HepG2 (cell line): ENCODE measurements at regions not wholly inside any gene's neighbourhood (a gene's known extent, or its start where the extent isn't known, plus 50 kb on each side); places are given as distances from the start of the nearest gene placed in this dataset.

ENCODE experiments used
- ATAC-seq: fragments of 200-7000 bp; cut with Tn5 transposase; 3 replicates; pipeline ENCODE4 v1.9.1; 2020; ENCODE audit warnings: mild to moderate bottlenecking, moderate library complexity
- BruUV-seq: library from RNA; stranded (reverse); fragments of 400-500 nt; replicated peaks from 2 replicates; lab custom pipeline; 2021; lab: Mats Ljungman, UMichigan
- CTCF ChIA-PET: fragments of 300-600 bp; formaldehyde crosslinking; extraction: SDS; loops from one replicate; lab custom pipeline; 2021; ENCODE audit warnings: low total read pairs, inconsistent platforms, low intra/inter-chr PET ratio; lab: Yijun Ruan, JAX
- POLR2A ChIA-PET: fragments of 350-600 bp; sonication (Branson Sonifier 250); formaldehyde crosslinking; loops from one replicate; lab custom pipeline; 2020; ENCODE audit warnings: antibody characterized with exemption, inconsistent platforms; lab: Yijun Ruan, JAX
- DNase-seq: peaks from one replicate; pipeline ENCODE4 v3.0.0-alpha.2; 2015; ENCODE audit warnings: low spot score
- FAIRE-seq: peaks from 3 replicates; lab custom pipeline; 2011; peaks lifted over from hg19 to GRCh38; lab: Jason Lieb, UNC
- H2AFZ ChIP-seq: one replicate; pipeline ENCODE4 v1.6.1; 2011; ENCODE audit warnings: low read length, inconsistent platforms
- H3K27ac ChIP-seq: fragments of 300-600 bp; 3 replicates; pipeline ENCODE4 v1.8.0; 2011; ENCODE audit warnings: mixed run types, mild to moderate bottlenecking, mixed read lengths, low read length, inconsistent platforms; ENCODE audit not compliant: insufficient read depth; ENCODE audit errors: extremely low read length
- H3K27me3 ChIP-seq, 2 experiments: fragments of 200-600 bp in 1 of 2; 2 replicates in 1 of 2; 3 replicates in 1 of 2; pipeline versions ENCODE4 v1.6.0 to v1.8.0; 2011; ENCODE audit warnings: low read length in 2 of 2, mild to moderate bottlenecking in 2 of 2, moderate library complexity in 2 of 2, inconsistent platforms in 1 of 2; ENCODE audit not compliant: insufficient read depth in 2 of 2, control insufficient read depth in 1 of 2
- H3K36me3 ChIP-seq, 2 experiments: fragments of 200-600 bp in 1 of 2; replicated peaks in 1 of 2; 2 replicates in 1 of 2; 3 replicates in 1 of 2; pipeline versions ENCODE4 v1.5.1 to v1.8.0; 2011; ENCODE audit warnings: low read length in 2 of 2, inconsistent platforms in 1 of 2; ENCODE audit not compliant: insufficient read depth in 2 of 2, control insufficient read depth in 1 of 2
- H3K4me1 ChIP-seq: 2 replicates; pipeline ENCODE4 v1.5.1; 2012; ENCODE audit warnings: low read length, inconsistent platforms; ENCODE audit not compliant: insufficient read depth
- H3K4me2 ChIP-seq: 2 replicates; pipeline ENCODE4 v1.6.0; 2011; ENCODE audit warnings: low read depth, low read length, inconsistent platforms
- H3K4me3 ChIP-seq, 3 experiments: fragments of 200-600 bp in 1 of 3; sonication (generic), shearing (Covaris generic) in 1 of 3; replicated peaks in 1 of 3; 2 replicates each; pipeline ENCODE4 v1.5.1; 2011 to 2016; ENCODE audit warnings: low read length in 3 of 3, inconsistent platforms in 2 of 3, low read depth in 2 of 3, mild to moderate bottlenecking in 2 of 3, control low read depth in 1 of 3, mixed read lengths in 1 of 3; ENCODE audit not compliant: insufficient read depth in 1 of 3
- H3K79me2 ChIP-seq: one replicate; pipeline ENCODE4 v1.6.1; 2011; ENCODE audit warnings: low read length, inconsistent platforms; ENCODE audit not compliant: insufficient read depth
- H3K9ac ChIP-seq: 2 replicates; pipeline ENCODE4 v1.6.0; 2011; ENCODE audit warnings: mild to moderate bottlenecking, low read depth, low read length, inconsistent platforms; ENCODE audit not compliant: insufficient read depth
- H3K9me3 ChIP-seq: 2 replicates; pipeline ENCODE4 v1.5.1; 2012; ENCODE audit warnings: mild to moderate bottlenecking, low read length
- H4K20me1 ChIP-seq: 2 replicates; pipeline ENCODE4 v1.6.0; 2011; ENCODE audit warnings: inconsistent platforms, mild to moderate bottlenecking, low read length, moderate library complexity; ENCODE audit not compliant: insufficient read depth
- DMTF1 ChIP-seq: sonication (generic); formaldehyde crosslinking; IDR thresholded peaks from 2 replicates; pipeline ENCODE4 v1.4.0; 2020; ENCODE audit warnings: mild to moderate bottlenecking, missing genetic modification reagents
- GATA4 ChIP-seq: sonication (generic); IDR thresholded peaks from 2 replicates; pipeline ENCODE4 v1.6.1; 2016; ENCODE audit warnings: antibody characterized with exemption, low read depth, borderline replicate concordance
- HIVEP1 ChIP-seq: sonication (generic); formaldehyde crosslinking; IDR thresholded peaks from 2 replicates; pipeline ENCODE4 v1.4.0; 2020; ENCODE audit warnings: mild to moderate bottlenecking, missing genetic modification reagents
- KDM1A ChIP-seq: IDR thresholded peaks from 2 replicates; pipeline ENCODE4 v1.6.1; 2016; ENCODE audit warnings: missing compliant biosample characterization
- NFRKB ChIP-seq: fragments of 450-650 bp; IDR thresholded peaks from 2 replicates; pipeline ENCODE4 v1.6.1; 2017
- SCMH1 ChIP-seq: sonication (generic); formaldehyde crosslinking; IDR thresholded peaks from 2 replicates; pipeline ENCODE4 v1.9.0; 2021; ENCODE audit warnings: missing genetic modification reagents, mild to moderate bottlenecking, borderline replicate concordance
- SIN3A ChIP-seq: IDR thresholded peaks from 2 replicates; pipeline ENCODE4 v1.6.1; 2011; ENCODE audit warnings: low read depth, mild to moderate bottlenecking, control low read depth, low read length, borderline replicate concordance
- SMAD9 ChIP-seq: sonication (generic); formaldehyde crosslinking; IDR thresholded peaks from 2 replicates; pipeline ENCODE4 v1.5.1; 2020; ENCODE audit warnings: mild to moderate bottlenecking, missing genetic modification reagents
- ZSCAN20 ChIP-seq: sonication (generic); formaldehyde crosslinking; IDR thresholded peaks from 2 replicates; pipeline ENCODE4 v1.4.0; 2020; ENCODE audit warnings: missing genetic modification reagents, mild to moderate bottlenecking, borderline replicate concordance
- WGBS: methylation state at CpG from one replicate; pipeline ENCODE4 v1.1.6; 2017; ENCODE audit warnings: low lambda C conversion rate; 5-methylcytosine and 5-hydroxymethylcytosine counted together
- in situ Hi-C: cut with HindIII; loops from 2 replicates; pipeline ENCODE4 v1.10.0; 2017; ENCODE audit warnings: low pct_unique_long_range_greater_than_20kb; ENCODE audit not compliant: extremely low pct_ligation_motif_present
- intact Hi-C: fragments of 100-400 bp; cut with micrococcal nuclease; formaldehyde crosslinking; loops from one replicate; pipeline ENCODE4 v1.10.0; 2022; ENCODE audit not compliant: unreplicated experiment
- TF ChIP-seq, protein P1 (sequence below): sonication (generic); formaldehyde crosslinking; IDR thresholded peaks from 2 replicates; pipeline ENCODE4 v1.8.1; 2023; ENCODE audit warnings: mild to moderate bottlenecking, missing genetic modification reagents

DNA sequence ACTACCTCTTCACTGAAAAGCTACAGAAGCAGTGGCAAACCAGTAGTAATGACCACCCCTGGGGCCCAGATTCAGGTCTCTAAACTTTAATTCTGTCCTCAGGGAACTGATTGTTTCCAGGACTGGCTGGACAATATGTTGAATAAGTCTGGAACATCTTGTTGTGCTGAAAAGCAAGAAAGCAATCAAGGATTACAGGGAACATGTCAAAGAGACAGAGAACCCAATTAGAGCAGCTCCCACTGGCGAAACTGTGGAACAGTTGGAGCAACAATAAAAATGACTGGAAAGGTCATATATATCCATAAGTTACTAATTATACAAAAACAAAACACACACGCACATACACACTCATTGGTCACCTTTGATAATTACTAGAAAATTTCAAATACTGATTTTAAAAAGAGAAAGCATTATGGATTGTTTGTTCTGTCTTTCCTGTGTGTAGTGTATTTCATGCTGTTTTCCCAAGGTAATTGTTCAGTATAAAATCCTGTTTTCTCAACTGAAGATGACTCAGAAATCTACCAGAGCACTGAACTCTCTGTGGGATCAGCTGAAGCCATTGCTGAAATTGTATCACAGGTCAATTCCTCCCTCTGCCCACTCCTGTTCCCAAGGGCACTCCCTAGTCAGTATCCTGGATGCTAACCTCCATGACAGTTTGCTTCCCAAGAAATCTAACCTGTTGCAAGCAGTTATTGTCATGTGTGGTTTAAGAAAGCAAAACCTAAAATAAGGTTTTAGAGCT lies 83.6 kb upstream of the RGS1 start:
- no peak for DNase-seq
- in situ Hi-C loops, result loop anchor here (25.0 kb wide), 1 partner anchor 270 kb away; no protein-coding TSS in a partner anchor
- no peaks in the 10 kb centered on the region for H3K36me3 ChIP-seq
- no peaks in the 10 kb centered on the region for H3K27me3 ChIP-seq
- no peaks in the 10 kb centered on the region for H3K4me1 ChIP-seq
- POLR2A ChIA-PET, result no interaction called here
- H4K20me1 ChIP-seq, result no peaks in the 10 kb centered on the region
- 33% methylated on average over 2 of the region's 2 CpGs for whole genome bisulfite sequencing
- intact Hi-C loops, result no loop called here
- no peak overlapping the region for H3K27ac ChIP-seq
- H2AFZ ChIP-seq, result no peak overlapping the region
- no peak overlapping the region for H3K4me3 ChIP-seq
- H3K79me2 ChIP-seq, result no peaks in the 10 kb centered on the region
- no peak for FAIRE-seq
- no peaks in the 10 kb centered on the region for H3K9me3 ChIP-seq
- no peak for TF ChIP-seq NFRKB
- TF ChIP-seq SCMH1 (CRISPR knock-in tag), result no peak
- TF ChIP-seq DMTF1, result no peak
- TF ChIP-seq, protein P1, sequence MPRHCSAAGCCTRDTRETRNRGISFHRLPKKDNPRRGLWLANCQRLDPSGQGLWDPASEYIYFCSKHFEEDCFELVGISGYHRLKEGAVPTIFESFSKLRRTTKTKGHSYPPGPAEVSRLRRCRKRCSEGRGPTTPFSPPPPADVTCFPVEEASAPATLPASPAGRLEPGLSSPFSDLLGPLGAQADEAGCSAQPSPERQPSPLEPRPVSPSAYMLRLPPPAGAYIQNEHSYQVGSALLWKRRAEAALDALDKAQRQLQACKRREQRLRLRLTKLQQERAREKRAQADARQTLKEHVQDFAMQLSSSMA (CRISPR knock-in tag), result no peak
- no peak for TF ChIP-seq HIVEP1 (CRISPR knock-in tag)
- no peak for TF ChIP-seq KDM1A (CRISPR knock-in tag)
- no peak for TF ChIP-seq SIN3A
- no peak for TF ChIP-seq ZSCAN20 (CRISPR knock-in tag)
- TF ChIP-seq SMAD9, result no peak
- no peak for TF ChIP-seq GATA4
- BruUV-seq, result no TSS peak
- no peak overlapping the region for H3K9ac ChIP-seq
- CTCF ChIA-PET, result no interaction called here
- no peak overlapping the region for H3K4me2 ChIP-seq
- ATAC-seq, result no peak
